ENCODE measurements at regions not wholly inside any gene's neighbourhood (a gene's known extent, or its start where the extent isn't known, plus 50 kb on each side); places are given as distances from the start of the nearest gene placed in this dataset.

DNA sequence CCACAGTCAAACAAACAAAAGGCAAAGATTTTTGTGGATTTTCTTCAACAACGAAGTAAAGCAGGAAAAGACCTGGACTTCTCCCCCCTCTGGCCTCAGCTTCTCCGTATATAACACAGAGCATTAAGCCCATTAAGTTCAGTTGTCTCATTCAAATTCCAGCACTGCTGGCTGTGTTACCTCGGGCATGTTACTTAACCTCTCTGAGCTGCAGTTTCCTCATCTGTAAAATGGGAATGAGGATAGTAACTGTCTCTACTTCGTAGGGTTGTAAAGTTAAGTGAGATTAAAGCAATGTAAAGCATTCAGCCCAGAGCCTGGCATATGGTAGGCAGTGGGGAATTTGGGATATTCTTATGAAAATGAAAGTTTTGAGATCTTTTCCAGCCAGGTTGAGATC, 92.7 kb upstream of the SMIM23 start:
- no peak overlapping the region for H3K27ac ChIP-seq
- no peak overlapping the region for H3K4me3 ChIP-seq
- H3K9me3 ChIP-seq, result no peaks in the 10 kb centered on the region
- TF ChIP-seq, protein P1, sequence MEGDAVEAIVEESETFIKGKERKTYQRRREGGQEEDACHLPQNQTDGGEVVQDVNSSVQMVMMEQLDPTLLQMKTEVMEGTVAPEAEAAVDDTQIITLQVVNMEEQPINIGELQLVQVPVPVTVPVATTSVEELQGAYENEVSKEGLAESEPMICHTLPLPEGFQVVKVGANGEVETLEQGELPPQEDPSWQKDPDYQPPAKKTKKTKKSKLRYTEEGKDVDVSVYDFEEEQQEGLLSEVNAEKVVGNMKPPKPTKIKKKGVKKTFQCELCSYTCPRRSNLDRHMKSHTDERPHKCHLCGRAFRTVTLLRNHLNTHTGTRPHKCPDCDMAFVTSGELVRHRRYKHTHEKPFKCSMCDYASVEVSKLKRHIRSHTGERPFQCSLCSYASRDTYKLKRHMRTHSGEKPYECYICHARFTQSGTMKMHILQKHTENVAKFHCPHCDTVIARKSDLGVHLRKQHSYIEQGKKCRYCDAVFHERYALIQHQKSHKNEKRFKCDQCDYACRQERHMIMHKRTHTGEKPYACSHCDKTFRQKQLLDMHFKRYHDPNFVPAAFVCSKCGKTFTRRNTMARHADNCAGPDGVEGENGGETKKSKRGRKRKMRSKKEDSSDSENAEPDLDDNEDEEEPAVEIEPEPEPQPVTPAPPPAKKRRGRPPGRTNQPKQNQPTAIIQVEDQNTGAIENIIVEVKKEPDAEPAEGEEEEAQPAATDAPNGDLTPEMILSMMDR (IDR thresholded peaks at IDR 0.05), result no peak
- no peaks in the 10 kb centered on the region for H3K36me3 ChIP-seq (ENCODE audit: insufficient read depth in 1 of 2, low read depth in 1 of 2)
- H3K27me3 ChIP-seq (ENCODE audit: insufficient read depth in 3 of 3, low read length in 2 of 3), result no peaks in the 10 kb centered on the region
- 77 to 87% (median 81%) methylated on average over 4 of the region's 4 CpGs for WGBS, 3 donors
- DNase-seq, result no peak
- H3K4me1 ChIP-seq, result no peaks in the 10 kb centered on the region
- no peak for ATAC-seq
- intact Hi-C loops (cut with DNase I), result no loop called here

DNA sequence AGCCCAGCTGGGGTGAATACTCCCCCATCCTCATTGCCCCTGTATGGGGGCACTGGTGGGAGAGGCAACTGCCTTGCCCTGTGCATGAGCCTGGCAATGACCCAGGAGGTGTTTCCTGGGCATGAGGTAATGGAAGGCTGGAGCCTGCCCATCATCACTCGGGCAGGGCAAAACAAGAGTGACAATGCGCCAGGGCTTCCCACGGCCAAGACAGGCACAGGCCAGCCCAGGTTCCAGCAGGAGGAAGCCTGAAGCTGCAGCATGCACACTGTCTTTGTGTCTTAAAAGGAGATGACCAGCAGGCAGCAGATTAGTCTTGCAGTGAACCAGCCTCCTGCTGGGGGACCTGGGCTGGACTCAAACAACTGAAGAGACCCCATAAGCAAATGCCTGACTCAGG, 92.2 kb upstream of the SMIM23 start:
- Histone ChIP-seq H3K27ac (no peak overlapping the region), H3K4me1 (no peaks in the 10 kb centered on the region), H3K36me3 (ENCODE audit: insufficient read depth in 1 of 2, low read depth in 1 of 2) (no peaks in the 10 kb centered on the region), H3K9me3 (no peaks in the 10 kb centered on the region), H3K27me3 (ENCODE audit: insufficient read depth in 3 of 3, low read length in 2 of 3) (no peaks in the 10 kb centered on the region), H3K4me3 (no peak overlapping the region)
- no peak for DNase-seq
- intact Hi-C loops (cut with DNase I), result no loop called here
- no peak for ATAC-seq
- TF ChIP-seq, protein P1 (IDR thresholded peaks at IDR 0.05), result no peak
- WGBS, 3 donors, result 50 to 61% (median 57%) methylated on average over 3 of the region's 3 CpGs

DNA sequence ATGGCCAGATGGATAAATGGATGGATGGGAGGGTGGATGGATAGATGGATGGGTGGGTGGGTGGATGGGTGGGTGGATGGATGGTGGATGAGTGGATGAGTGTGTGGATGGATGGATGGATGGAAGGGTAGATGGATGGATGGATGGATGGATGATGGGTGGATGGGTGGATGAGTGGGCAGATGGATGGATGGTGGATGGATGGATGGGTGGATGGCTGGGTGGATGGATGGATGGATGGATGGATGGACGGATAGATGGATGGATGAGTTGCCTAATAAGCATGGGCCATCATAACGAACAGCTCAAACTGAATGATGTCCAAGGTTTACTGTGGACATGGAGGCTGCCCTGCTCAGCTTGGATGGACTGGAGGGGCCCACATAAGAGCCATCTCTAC, 89.8 kb upstream of the SMIM23 start:
- Histone ChIP-seq H3K27ac (no peak overlapping the region), H3K4me1 (no peaks in the 10 kb centered on the region), H3K9me3 (no peaks in the 10 kb centered on the region), H3K27me3 (ENCODE audit: insufficient read depth in 3 of 3, low read length in 2 of 3) (no peaks in the 10 kb centered on the region), H3K4me3 (no peak overlapping the region), H3K36me3 (ENCODE audit: insufficient read depth in 1 of 2, low read depth in 1 of 2) (no peaks in the 10 kb centered on the region)
- ATAC-seq (no peak), DNase-seq (no peak)
- WGBS, 3 donors, result 84 to 96% (median 91%) methylated on average over 2 of the region's 2 CpGs
- TF ChIP-seq, protein P1 (IDR thresholded peaks at IDR 0.05), result no peak
- intact Hi-C loops (cut with DNase I), result no loop called here

DNA sequence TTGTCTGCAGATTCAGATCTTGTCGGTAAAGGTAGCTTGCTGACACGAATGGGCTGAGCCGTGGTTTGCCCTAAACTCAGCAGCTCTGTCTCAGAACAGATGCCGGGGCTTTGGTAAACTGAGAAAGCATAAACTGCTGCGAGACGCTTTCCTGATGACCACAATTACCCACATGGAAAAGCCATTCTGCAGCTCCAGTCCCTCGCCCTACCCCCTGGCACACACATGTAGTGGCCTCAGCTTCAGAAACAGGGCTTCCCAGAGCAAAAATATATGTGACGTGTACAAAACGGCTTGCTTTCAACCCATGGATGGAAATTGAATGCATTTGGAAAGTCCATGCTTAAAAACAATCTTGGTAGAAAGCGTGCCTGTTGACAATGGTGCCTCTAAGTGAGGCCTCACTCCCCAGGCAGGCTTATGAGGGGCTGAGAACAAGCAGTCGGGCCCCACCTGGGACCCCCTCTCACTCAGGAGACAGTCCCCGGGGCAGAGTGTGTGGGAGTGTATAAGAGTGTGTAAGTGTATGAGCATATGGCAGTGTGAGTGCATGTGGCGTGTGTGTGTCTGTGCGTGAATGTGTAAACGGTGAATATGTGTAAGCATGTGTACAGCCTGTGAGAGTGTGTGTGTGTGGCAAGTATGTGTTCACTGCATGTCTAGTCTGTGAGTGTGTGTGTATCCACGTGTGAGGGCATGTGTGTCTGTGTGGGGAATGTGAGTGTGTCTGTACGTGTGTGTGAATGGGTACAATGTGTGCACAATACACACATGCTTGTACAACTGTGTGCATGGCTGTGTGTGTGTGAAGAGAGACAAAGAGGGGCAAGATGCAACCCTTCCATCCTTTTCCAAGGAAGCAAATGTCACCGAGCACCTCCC, 88.2 kb upstream of the SMIM23 start:
- TF ChIP-seq, protein P1 (IDR thresholded peaks at IDR 0.05), result no peak
- Histone ChIP-seq H3K27ac (no peak overlapping the region), H3K4me3 (no peak overlapping the region), H3K36me3 (ENCODE audit: insufficient read depth in 1 of 2, low read depth in 1 of 2) (no peaks in the 10 kb centered on the region), H3K27me3 (ENCODE audit: insufficient read depth in 3 of 3, low read length in 2 of 3) (peaks cover 0 to 8% (median 0%) of the 10 kb centered on the region in 3 donors), H3K9me3 (no peaks in the 10 kb centered on the region), H3K4me1 (no peaks in the 10 kb centered on the region)
- ATAC-seq (no peak), DNase-seq (no peak)
- 77% methylated on average over 18 of the region's 18 CpGs for WGBS, 3 donors
- intact Hi-C loops (cut with DNase I), result no loop called here
